HCT116 (cell line): ENCODE measurements at regions not wholly inside any gene's neighbourhood (a gene's known extent, or its start where the extent isn't known, plus 50 kb on each side); places are given as distances from the start of the nearest gene placed in this dataset.
"Not testable (repeated sequence)": the region's sequence is repeated elsewhere in the genome, so short reads cannot be mapped to it uniquely, and the experiment has no call there.

ENCODE experiments used
- ATAC-seq: fragments of 200-7000 bp; cut with Tn5 transposase; 2 replicates; pipeline ENCODE4 v1.9.1; 2020; ENCODE audit warnings: mild to moderate bottlenecking, moderate library complexity
- BruUV-seq: library from RNA; stranded (reverse); fragments of 400-500 nt; replicated peaks from 2 replicates; lab custom pipeline; 2021; lab: Mats Ljungman, UMichigan
- CTCF ChIA-PET: fragments of 300-600 bp; sonication (Branson Sonifier 250); formaldehyde crosslinking; loops from one replicate; lab custom pipeline; 2021; ENCODE audit warnings: antibody characterized with exemption; lab: Charles Lee
- POLR2A ChIA-PET: fragments of 300-600, 350-600 bp; sonication (Branson Sonifier 250); formaldehyde crosslinking; loops from one replicate; lab custom pipeline; 2021; ENCODE audit warnings: antibody characterized with exemption; lab: Charles Lee
- RAD21 ChIA-PET, 2 experiments: fragments of 300-600 bp; sonication (Branson Sonifier 250); formaldehyde crosslinking; loops; one replicate each; lab custom pipeline; 2023; ENCODE audit warnings: low total read pairs in 2 of 2; ENCODE audit not compliant: uncharacterized antibody in 2 of 2, unreplicated experiment in 2 of 2, low non-redundant PET in 1 of 2; lab: Charles Lee
- DNase-seq: peaks from one replicate; pipeline ENCODE4 v3.0.0-alpha.2; 2010; ENCODE audit warnings: low read depth, low spot score
- H2AFZ ChIP-seq: fragments of 200-600 bp; shearing (Covaris generic), sonication (generic); 2 replicates; pipeline ENCODE4 v1.6.1; 2017; ENCODE audit warnings: low read depth, mixed run types, mixed read lengths, antibody characterized with exemption, low read length; ENCODE audit not compliant: poor library complexity, severe bottlenecking
- H3K27ac ChIP-seq: 2 replicates; pipeline ENCODE4 v1.5.1; 2012; ENCODE audit warnings: low read depth, low read length
- H3K27me3 ChIP-seq: fragments of 200-600 bp; sonication (generic); 2 replicates; pipeline ENCODE4 v1.6.1; 2016; ENCODE audit warnings: mixed run types, low read length, mixed read lengths; ENCODE audit not compliant: insufficient read depth
- H3K36me3 ChIP-seq, 2 experiments: fragments of 200-500 bp in 1 of 2; fragments of 200-600 bp in 1 of 2; sonication (Bioruptor generic) in 1 of 2; sonication (generic) in 1 of 2; 2 replicates each; pipeline versions ENCODE4 v1.5.1 to v1.6.1; 2014 to 2016; ENCODE audit warnings: low read length in 2 of 2, inconsistent platforms in 1 of 2, mixed read lengths in 1 of 2, mixed run types in 1 of 2; ENCODE audit not compliant: insufficient read depth in 2 of 2, control insufficient read depth in 1 of 2
- H3K4me1 ChIP-seq, 2 experiments: fragments of 200-600 bp in 1 of 2; sonication (generic) in 1 of 2; 2 replicates each; pipeline versions ENCODE4 v1.5.1 to v1.6.1; 2012 to 2017; ENCODE audit warnings: low read length in 2 of 2, inconsistent platforms in 1 of 2, mild to moderate bottlenecking in 1 of 2, mixed read lengths in 1 of 2, mixed run types in 1 of 2, moderate library complexity in 1 of 2; ENCODE audit not compliant: insufficient read depth in 2 of 2, control insufficient read depth in 1 of 2
- H3K4me2 ChIP-seq: fragments of 200-600 bp; sonication (generic); 2 replicates; pipeline ENCODE4 v1.6.1; 2017; ENCODE audit warnings: mixed run types, low read length, mixed read lengths
- H3K4me3 ChIP-seq, 2 experiments: fragments of 200-600 bp in 1 of 2; sonication (generic) in 1 of 2; replicated peaks in 1 of 2; 2 replicates each; pipeline ENCODE4 v1.5.1; 2011 to 2016; ENCODE audit warnings: low read length in 2 of 2, control low read depth in 1 of 2, low read depth in 1 of 2, mild to moderate bottlenecking in 1 of 2, mixed read lengths in 1 of 2, mixed run types in 1 of 2
- H3K79me2 ChIP-seq: fragments of 200-600 bp; sonication (generic); 2 replicates; pipeline ENCODE4 v1.6.1; 2017; ENCODE audit warnings: mild to moderate bottlenecking, mixed run types, low read length, moderate library complexity, mixed read lengths; ENCODE audit not compliant: insufficient read depth
- H3K9ac ChIP-seq: fragments of 200-600 bp; sonication (generic); 2 replicates; pipeline ENCODE4 v1.6.1; 2016; ENCODE audit warnings: low read length, mixed read lengths
- H3K9me2 ChIP-seq: fragments of 200-600 bp; sonication (generic), shearing (Covaris generic); 2 replicates; pipeline ENCODE4 v1.6.1; 2017; ENCODE audit warnings: mixed run types, mild to moderate bottlenecking, moderate library complexity; ENCODE audit not compliant: insufficient read depth
- H3K9me3 ChIP-seq, 2 experiments: fragments of 200-500 bp in 1 of 2; fragments of 200-600 bp in 1 of 2; sonication (Bioruptor generic) in 1 of 2; sonication (generic) in 1 of 2; 2 replicates each; pipeline ENCODE4 v1.6.1; 2014 to 2017; ENCODE audit warnings: low read length in 2 of 2, mixed read lengths in 2 of 2, inconsistent platforms in 1 of 2, low read depth in 1 of 2, mild to moderate bottlenecking in 1 of 2, mixed run types in 1 of 2, moderate library complexity in 1 of 2; ENCODE audit not compliant: control insufficient read depth in 1 of 2, insufficient read depth in 1 of 2
- H4K20me1 ChIP-seq: fragments of 200-600 bp; sonication (generic), shearing (Covaris generic); 2 replicates; pipeline ENCODE4 v1.6.1; 2017; ENCODE audit warnings: mixed run types, mild to moderate bottlenecking, moderate library complexity; ENCODE audit not compliant: insufficient read depth
- TCF7L2 ChIP-seq: IDR thresholded peaks from 2 replicates; pipeline ENCODE4 v1.7.0; 2011; ENCODE audit warnings: borderline replicate concordance, inconsistent platforms; ENCODE audit not compliant: insufficient read depth, insufficient read length; ENCODE audit errors: extremely low read depth
- intact Hi-C: fragments of 100-400 bp; cut with micrococcal nuclease; formaldehyde crosslinking; loops from 2 replicates; pipeline ENCODE4 v1.10.0; 2022

GRCh38 chr2:230619491-230619890 lies 93.2 kb upstream of the CAB39 start:
- H3K4me2 ChIP-seq, result no peak overlapping the region; the same call in 1 of the 2 replicates
- no peak for DNase-seq
- H3K27ac ChIP-seq, result no peak overlapping the region
- H3K4me1 ChIP-seq, result peaks cover 27 to 42% of the 10 kb centered on the region in 2 experiments
- BruUV-seq, result no TSS peak
- CTCF ChIA-PET, result interaction anchor here (3.2 kb wide), 1 partner anchor 179 kb away, joined by 9 read pairs; no protein-coding TSS in a partner anchor
- H3K9ac ChIP-seq, result no peak overlapping the region
- intact Hi-C loops, result loop anchor here (10.0 kb wide), 1 partner anchor 95 kb away; the partner anchor contains the start of gene CAB39
- H4K20me1 ChIP-seq, result no peaks in the 10 kb centered on the region
- no peak for ATAC-seq
- H3K27me3 ChIP-seq, result no peaks in the 10 kb centered on the region
- POLR2A ChIA-PET, result no interaction called here
- no peak overlapping the region for H3K4me3 ChIP-seq
- H3K9me2 ChIP-seq, result no peaks in the 10 kb centered on the region
- RAD21 ChIA-PET, result no interaction called here
- no peaks in the 10 kb centered on the region for H3K79me2 ChIP-seq
- H3K9me3 ChIP-seq, result no peaks in the 10 kb centered on the region
- no peak for TF ChIP-seq TCF7L2
- H2AFZ ChIP-seq, result no peak overlapping the region
- H3K36me3 ChIP-seq, result no peaks in the 10 kb centered on the region

GRCh38 chr2:230625220-230625619 lies 87.4 kb upstream of the CAB39 start:
- intact Hi-C loops, BruUV-seq, CTCF ChIA-PET: not testable (repeated sequence)

GRCh38 chr2:230627091-230627490 lies 85.6 kb upstream of the CAB39 start:
- POLR2A ChIA-PET, H3K27ac ChIP-seq, H3K4me1 ChIP-seq, H4K20me1 ChIP-seq, H3K79me2 ChIP-seq, H3K4me2 ChIP-seq, CTCF ChIA-PET, H3K36me3 ChIP-seq, H3K4me3 ChIP-seq, H3K27me3 ChIP-seq, DNase-seq, H3K9me3 ChIP-seq, H3K9me2 ChIP-seq, intact Hi-C loops, H2AFZ ChIP-seq, ATAC-seq, RAD21 ChIA-PET, H3K9ac ChIP-seq, BruUV-seq: not testable (repeated sequence)

More at GRCh38 chr2:230625220-230625619, 87.4 kb upstream of the CAB39 start:
- H2AFZ ChIP-seq, DNase-seq, H3K4me2 ChIP-seq, H3K9ac ChIP-seq, H3K9me3 ChIP-seq, H3K27me3 ChIP-seq, H3K79me2 ChIP-seq, RAD21 ChIA-PET, H3K27ac ChIP-seq, H3K4me3 ChIP-seq, H3K4me1 ChIP-seq, H4K20me1 ChIP-seq, POLR2A ChIA-PET, ATAC-seq, H3K36me3 ChIP-seq, H3K9me2 ChIP-seq: not testable (repeated sequence)
